Keratinocyte (primary cell): ENCODE measurements at regions not wholly inside any gene's neighbourhood (a gene's known extent, or its start where the extent isn't known, plus 50 kb on each side); places are given as distances from the start of the nearest gene placed in this dataset.
"Not testable (repeated sequence)": the region's sequence is repeated elsewhere in the genome, so short reads cannot be mapped to it uniquely, and the experiment has no call there.

Source experiments
- DNase-seq: peaks from one replicate; pipeline ENCODE4 v3.0.0-alpha.2; 2011; ENCODE audit warnings: low read depth, missing footprints, low spot score
- FAIRE-seq: peaks from 2 replicates; lab custom pipeline; 2011; peaks lifted over from hg19 to GRCh38; lab: Jason Lieb, UNC
- H2AFZ ChIP-seq: 2 replicates; pipeline ENCODE4 v1.6.0; 2012; ENCODE audit warnings: low read length, control low read depth, inconsistent platforms; ENCODE audit not compliant: control insufficient read depth
- H3K27ac ChIP-seq: 2 replicates; pipeline ENCODE4 v1.5.1; 2011; ENCODE audit warnings: low read length; ENCODE audit not compliant: control insufficient read depth, insufficient read depth
- H3K27me3 ChIP-seq: 3 replicates; pipeline ENCODE4 v1.6.0; 2011; ENCODE audit warnings: low read length; ENCODE audit not compliant: control insufficient read depth, insufficient read depth; ENCODE audit errors: extremely low read depth
- H3K36me3 ChIP-seq, 2 experiments: 2 replicates in 1 of 2; 3 replicates in 1 of 2; pipeline ENCODE4 v1.5.1; 2011; ENCODE audit warnings: low read length in 2 of 2, mild to moderate bottlenecking in 1 of 2; ENCODE audit not compliant: control insufficient read depth in 2 of 2, insufficient read depth in 2 of 2; ENCODE audit errors: extremely low read depth in 1 of 2
- H3K4me1 ChIP-seq: 3 replicates; pipeline ENCODE4 v1.5.1; 2011; ENCODE audit warnings: low read length; ENCODE audit not compliant: control insufficient read depth, insufficient read depth; ENCODE audit errors: extremely low read depth
- H3K4me2 ChIP-seq: 3 replicates; pipeline ENCODE4 v1.6.0; 2011; ENCODE audit warnings: low read depth, low read length; ENCODE audit not compliant: control insufficient read depth, insufficient read depth; ENCODE audit errors: extremely low read depth
- H3K4me3 ChIP-seq, 3 experiments: fragments of 200-600 bp in 1 of 3; sonication (generic) in 1 of 3; 2 replicates in 2 of 3; 3 replicates in 1 of 3; pipeline ENCODE4 v1.5.1; 2011 to 2016; ENCODE audit warnings: low read length in 3 of 3, mild to moderate bottlenecking in 3 of 3, control low read depth in 2 of 3, inconsistent platforms in 1 of 3, low read depth in 1 of 3, mixed read lengths in 1 of 3, mixed run types in 1 of 3, moderate library complexity in 1 of 3; ENCODE audit not compliant: control insufficient read depth in 2 of 3, insufficient read depth in 2 of 3; ENCODE audit errors: extremely low read depth in 1 of 3
- H3K79me2 ChIP-seq: 2 replicates; pipeline ENCODE4 v1.6.0; 2012; ENCODE audit warnings: low read length; ENCODE audit not compliant: control insufficient read depth, insufficient read depth
- H3K9ac ChIP-seq: 3 replicates; pipeline ENCODE4 v1.6.0; 2011; ENCODE audit warnings: low read length; ENCODE audit not compliant: control insufficient read depth, insufficient read depth; ENCODE audit errors: extremely low read depth
- H3K9me1 ChIP-seq: 3 replicates; pipeline ENCODE4 v1.6.0; 2011; ENCODE audit warnings: low read length; ENCODE audit not compliant: control insufficient read depth, insufficient read depth; ENCODE audit errors: extremely low read depth
- H3K9me3 ChIP-seq: 2 replicates; pipeline ENCODE4 v1.5.1; 2012; ENCODE audit warnings: low read depth, low read length; ENCODE audit not compliant: control insufficient read depth
- H4K20me1 ChIP-seq: 3 replicates; pipeline ENCODE4 v1.6.0; 2011; ENCODE audit warnings: low read length; ENCODE audit not compliant: control insufficient read depth, insufficient read depth; ENCODE audit errors: extremely low read depth
- CTCF ChIP-seq, 3 experiments: IDR thresholded peaks in 1 of 3; conservative IDR thresholded peaks in 1 of 3; optimal IDR thresholded peaks in 1 of 3; 2 replicates in 2 of 3; 3 replicates in 1 of 3; pipeline versions ENCODE3 to v1.5.1; 2011; ENCODE audit warnings: low read length in 3 of 3, mild to moderate bottlenecking in 3 of 3, moderate library complexity in 2 of 3, control low read depth in 1 of 3, inconsistent platforms in 1 of 3; ENCODE audit not compliant: insufficient read depth in 2 of 3; ENCODE audit errors: extremely low read depth in 1 of 3
- EZH2 ChIP-seq: IDR thresholded peaks from one replicate; pipeline ENCODE4 v1.6.1; 2012; ENCODE audit warnings: inconsistent platforms, mild to moderate bottlenecking, low read length, moderate library complexity
- dilution Hi-C: fragments of 300-500 bp; cut with MboI; formaldehyde crosslinking; loops from one replicate; pipeline ENCODE4 v1.7.0; 2020; ENCODE audit warnings: low sequenced_read_pairs; ENCODE audit not compliant: extremely low pct_ligation_motif_present

DNA sequence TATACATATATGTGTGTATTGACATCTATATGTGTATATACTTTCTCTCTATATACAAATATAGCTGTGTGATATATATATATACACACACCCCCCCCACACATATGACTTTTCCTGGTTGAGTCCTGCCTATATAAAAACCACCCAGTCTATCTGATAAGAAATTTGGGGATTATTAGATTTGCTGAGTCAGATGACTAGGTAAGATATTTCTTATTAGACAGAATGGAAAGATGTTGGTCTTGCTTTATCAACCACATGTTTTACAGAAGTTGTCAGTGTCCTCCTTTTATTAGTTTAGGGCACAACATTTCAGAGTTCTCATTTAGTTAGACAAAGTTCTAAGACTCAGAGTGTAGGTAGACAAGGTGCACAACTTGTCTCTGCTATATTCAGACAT is 953.3 kb downstream of the METTL15 start:
- H3K27ac ChIP-seq, result no peak overlapping the region
- no peaks in the 10 kb centered on the region for H3K9me3 ChIP-seq
- H3K9me1 ChIP-seq, result no peaks in the 10 kb centered on the region
- dilution Hi-C loops, result no loop called here
- H3K4me1 ChIP-seq, result no peaks in the 10 kb centered on the region
- no peaks in the 10 kb centered on the region for H3K27me3 ChIP-seq
- H3K9ac ChIP-seq, result no peak overlapping the region
- no peak overlapping the region for H3K4me3 ChIP-seq
- DNase-seq (no peak), FAIRE-seq (no peak)
- H3K4me2 ChIP-seq, result no peak overlapping the region
- no peaks in the 10 kb centered on the region for H4K20me1 ChIP-seq
- no peak overlapping the region for H2AFZ ChIP-seq
- H3K79me2 ChIP-seq, result no peaks in the 10 kb centered on the region
- TF ChIP-seq CTCF (optimal IDR thresholded peaks at IDR 0.05 in 1 of 3, IDR thresholded peaks at IDR 0.05 in 1 of 3, conservative IDR thresholded peaks at IDR 0.05 in 1 of 3; ENCODE audit: extremely low read depth in 1 of 3, insufficient read depth in 2 of 3, low read length in 3 of 3), result no peak
- no peak for TF ChIP-seq EZH2
- no peaks in the 10 kb centered on the region for H3K36me3 ChIP-seq

- H3K4me2 ChIP-seq, H4K20me1 ChIP-seq, H3K79me2 ChIP-seq, H3K27ac ChIP-seq, H3K4me1 ChIP-seq, H3K9me1 ChIP-seq, FAIRE-seq, dilution Hi-C loops, H3K9ac ChIP-seq, DNase-seq, H3K9me3 ChIP-seq, H3K27me3 ChIP-seq, H3K4me3 ChIP-seq, H2AFZ ChIP-seq, H3K36me3 ChIP-seq: not testable (repeated sequence)
These were observed 948.3 kb downstream of the METTL15 start for GRCh38 chr11:29056487-29056886.

DNA sequence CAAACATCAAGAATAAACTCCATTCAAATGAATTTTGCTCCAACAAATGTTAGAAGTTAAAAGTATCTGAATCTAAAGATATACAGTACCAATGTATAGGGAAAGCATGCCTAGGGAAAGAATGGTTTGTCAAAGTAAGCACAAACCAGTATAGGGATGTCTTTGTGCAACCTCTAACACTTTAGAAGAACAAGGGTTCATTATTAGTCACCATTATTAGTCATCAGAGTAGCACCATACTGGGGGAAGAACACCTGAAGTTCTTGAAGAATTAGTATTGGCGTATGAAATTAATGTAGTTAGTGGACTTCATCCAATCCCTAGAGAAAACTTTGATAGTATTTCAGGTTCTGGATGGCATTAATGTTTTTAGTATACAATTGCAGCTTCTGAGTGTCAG is 943.7 kb downstream of the METTL15 start:
- no peak overlapping the region for H3K27ac ChIP-seq
- H3K27me3 ChIP-seq, result no peaks in the 10 kb centered on the region
- no peaks in the 10 kb centered on the region for H4K20me1 ChIP-seq
- H2AFZ ChIP-seq, result no peak overlapping the region
- H3K79me2 ChIP-seq, result no peaks in the 10 kb centered on the region
- no peak overlapping the region for H3K4me2 ChIP-seq
- TF ChIP-seq CTCF (optimal IDR thresholded peaks at IDR 0.05 in 1 of 3, IDR thresholded peaks at IDR 0.05 in 1 of 3, conservative IDR thresholded peaks at IDR 0.05 in 1 of 3; ENCODE audit: extremely low read depth in 1 of 3, insufficient read depth in 2 of 3, low read length in 3 of 3) (no peak), EZH2 (no peak)
- H3K36me3 ChIP-seq, result no peaks in the 10 kb centered on the region
- no peaks in the 10 kb centered on the region for H3K9me1 ChIP-seq
- H3K4me3 ChIP-seq, result no peak overlapping the region
- no peaks in the 10 kb centered on the region for H3K4me1 ChIP-seq
- dilution Hi-C loops, result no loop called here
- H3K9ac ChIP-seq, result no peak overlapping the region
- no peak for FAIRE-seq
- no peak for DNase-seq
- H3K9me3 ChIP-seq, result no peaks in the 10 kb centered on the region

- FAIRE-seq, dilution Hi-C loops, H3K27ac ChIP-seq: not testable (repeated sequence)
These were observed 942.8 kb downstream of the METTL15 start for GRCh38 chr11:29050962-29051361.

More at GRCh38 chr11:29050962-29051361, 942.8 kb downstream of the METTL15 start:
- H3K79me2 ChIP-seq, H3K36me3 ChIP-seq, H3K9me3 ChIP-seq, H3K9ac ChIP-seq, H3K4me3 ChIP-seq, H4K20me1 ChIP-seq, H3K9me1 ChIP-seq, H2AFZ ChIP-seq, H3K4me1 ChIP-seq, H3K4me2 ChIP-seq, DNase-seq, H3K27me3 ChIP-seq: not testable (repeated sequence)
